AG10803 (cell line): ENCODE measurements at regions not wholly inside any gene's neighbourhood (a gene's known extent, or its start where the extent isn't known, plus 50 kb on each side); places are given as distances from the start of the nearest gene placed in this dataset.

Experiments used
- DNase-seq: peaks from one replicate; pipeline ENCODE4 v3.0.0; 2010; ENCODE audit warnings: low read depth
- H3K4me3 ChIP-seq: 2 replicates; pipeline ENCODE4 v1.5.1; 2011; ENCODE audit warnings: mild to moderate bottlenecking, low read length, control low read depth
- TF ChIP-seq, protein P1 (sequence below): conservative IDR thresholded peaks from 2 replicates; pipeline ENCODE4 v1.5.1; 2011; ENCODE audit warnings: mild to moderate bottlenecking, low read length, control low read depth, inconsistent platforms

DNA sequence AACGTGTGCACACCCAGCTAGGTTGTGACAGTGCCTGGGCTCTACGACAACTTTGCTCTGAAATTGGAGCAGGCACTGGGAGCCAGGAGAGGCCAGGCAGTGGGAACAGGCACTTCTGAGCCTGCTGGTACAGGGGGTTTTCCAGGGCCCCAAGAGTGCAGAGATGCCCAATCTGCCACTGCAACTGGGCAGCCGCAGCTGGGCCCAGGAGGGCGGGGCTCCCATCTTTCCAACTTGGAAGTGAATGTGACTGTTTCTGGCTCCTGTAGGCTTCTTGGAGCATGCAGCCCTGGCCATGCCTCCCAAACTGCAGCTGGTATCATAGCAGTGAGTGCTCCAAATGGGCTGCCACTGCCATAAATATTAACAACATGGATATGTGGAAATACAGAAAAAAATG lies 465.1 kb upstream of the PABPC4L start:
- DNase-seq = no peak
- H3K4me3 ChIP-seq = no peak overlapping the region
- TF ChIP-seq, protein P1, sequence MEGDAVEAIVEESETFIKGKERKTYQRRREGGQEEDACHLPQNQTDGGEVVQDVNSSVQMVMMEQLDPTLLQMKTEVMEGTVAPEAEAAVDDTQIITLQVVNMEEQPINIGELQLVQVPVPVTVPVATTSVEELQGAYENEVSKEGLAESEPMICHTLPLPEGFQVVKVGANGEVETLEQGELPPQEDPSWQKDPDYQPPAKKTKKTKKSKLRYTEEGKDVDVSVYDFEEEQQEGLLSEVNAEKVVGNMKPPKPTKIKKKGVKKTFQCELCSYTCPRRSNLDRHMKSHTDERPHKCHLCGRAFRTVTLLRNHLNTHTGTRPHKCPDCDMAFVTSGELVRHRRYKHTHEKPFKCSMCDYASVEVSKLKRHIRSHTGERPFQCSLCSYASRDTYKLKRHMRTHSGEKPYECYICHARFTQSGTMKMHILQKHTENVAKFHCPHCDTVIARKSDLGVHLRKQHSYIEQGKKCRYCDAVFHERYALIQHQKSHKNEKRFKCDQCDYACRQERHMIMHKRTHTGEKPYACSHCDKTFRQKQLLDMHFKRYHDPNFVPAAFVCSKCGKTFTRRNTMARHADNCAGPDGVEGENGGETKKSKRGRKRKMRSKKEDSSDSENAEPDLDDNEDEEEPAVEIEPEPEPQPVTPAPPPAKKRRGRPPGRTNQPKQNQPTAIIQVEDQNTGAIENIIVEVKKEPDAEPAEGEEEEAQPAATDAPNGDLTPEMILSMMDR = no peak

DNA sequence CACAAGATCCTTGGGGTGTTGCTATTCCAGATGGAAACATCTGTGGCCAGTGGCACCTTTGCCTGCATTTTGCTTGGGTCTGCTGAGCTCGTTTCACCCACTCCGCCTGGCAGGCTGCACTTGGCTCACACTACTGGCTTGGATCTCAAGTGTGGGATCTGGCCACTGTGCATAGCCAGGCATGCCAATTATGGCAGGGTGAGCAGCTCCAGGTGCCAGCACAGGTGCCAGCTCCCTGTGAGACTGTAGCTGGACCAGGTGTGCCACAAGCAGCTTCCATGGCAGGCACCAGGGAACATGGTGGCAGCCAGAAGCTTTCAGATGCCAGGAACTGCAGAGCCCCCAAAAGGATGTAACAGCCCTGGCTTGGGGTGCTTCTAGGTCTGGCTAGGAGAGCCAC lies 463.8 kb upstream of the PABPC4L start:
- H3K4me3 ChIP-seq = no peak overlapping the region
- DNase-seq = no peak
- TF ChIP-seq, protein P1 = no peak

DNA sequence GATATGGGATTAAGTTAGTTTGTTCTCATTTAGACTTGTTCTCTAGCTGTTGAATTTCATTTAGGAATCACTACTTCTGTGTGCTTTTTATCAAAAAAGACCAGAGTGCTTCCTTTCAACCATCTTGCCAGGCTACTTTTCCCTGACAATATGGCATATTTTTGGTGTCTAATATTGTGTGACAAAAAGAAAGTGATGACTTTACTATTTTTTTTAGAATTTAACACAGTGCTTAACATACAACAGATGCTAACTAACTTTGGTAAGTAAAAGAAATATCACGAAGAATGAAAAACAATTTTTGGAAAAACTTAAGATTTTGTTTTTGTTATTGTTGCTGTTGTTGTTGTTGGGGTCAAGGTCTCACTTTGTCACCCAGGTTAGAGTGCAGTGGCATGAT lies 462.2 kb upstream of the PABPC4L start:
- H3K4me3 ChIP-seq = no peak overlapping the region
- TF ChIP-seq, protein P1 = no peak
- no peak for DNase-seq

DNA sequence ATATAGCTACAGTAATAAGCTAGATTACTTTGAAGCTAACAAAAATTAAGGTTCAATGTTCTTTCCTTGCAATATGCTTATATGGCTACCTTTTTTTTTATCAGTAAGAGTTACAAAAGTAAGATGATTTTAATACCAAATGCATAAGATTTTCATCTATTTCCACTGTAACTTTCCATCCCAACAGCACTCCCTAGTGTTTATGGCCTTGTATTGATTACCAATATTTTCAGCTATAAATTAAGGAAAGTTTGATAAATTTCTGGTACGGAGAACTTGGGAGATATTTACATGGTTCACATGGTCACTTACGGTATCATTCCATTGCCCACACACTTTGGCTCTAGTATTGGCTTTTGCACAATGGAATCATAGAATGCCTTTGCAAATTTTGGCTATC lies 448.9 kb upstream of the PABPC4L start:
- TF ChIP-seq, protein P1 = no peak
- no peak overlapping the region for H3K4me3 ChIP-seq
- DNase-seq = no peak

DNA sequence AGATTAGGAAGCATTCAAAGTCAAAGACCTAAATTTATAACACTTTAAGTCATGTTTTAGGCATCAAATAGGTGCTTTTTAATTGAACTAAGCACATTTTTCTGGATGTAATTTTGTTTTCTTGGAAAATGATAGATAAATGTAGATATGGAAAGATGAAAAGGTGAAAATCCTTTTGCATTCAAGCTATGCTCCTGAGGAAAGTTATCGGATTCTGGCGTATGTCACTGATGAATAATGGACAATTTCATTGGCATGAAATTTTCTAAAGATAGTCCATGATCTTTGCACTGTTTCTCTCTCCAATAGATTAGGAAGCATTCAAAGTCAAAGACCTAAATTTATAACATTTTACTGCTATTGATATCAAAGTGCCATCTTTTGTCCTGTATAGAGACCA lies 444.2 kb upstream of the PABPC4L start:
- no peak for DNase-seq
- H3K4me3 ChIP-seq = no peak overlapping the region
- TF ChIP-seq, protein P1 = no peak

DNA sequence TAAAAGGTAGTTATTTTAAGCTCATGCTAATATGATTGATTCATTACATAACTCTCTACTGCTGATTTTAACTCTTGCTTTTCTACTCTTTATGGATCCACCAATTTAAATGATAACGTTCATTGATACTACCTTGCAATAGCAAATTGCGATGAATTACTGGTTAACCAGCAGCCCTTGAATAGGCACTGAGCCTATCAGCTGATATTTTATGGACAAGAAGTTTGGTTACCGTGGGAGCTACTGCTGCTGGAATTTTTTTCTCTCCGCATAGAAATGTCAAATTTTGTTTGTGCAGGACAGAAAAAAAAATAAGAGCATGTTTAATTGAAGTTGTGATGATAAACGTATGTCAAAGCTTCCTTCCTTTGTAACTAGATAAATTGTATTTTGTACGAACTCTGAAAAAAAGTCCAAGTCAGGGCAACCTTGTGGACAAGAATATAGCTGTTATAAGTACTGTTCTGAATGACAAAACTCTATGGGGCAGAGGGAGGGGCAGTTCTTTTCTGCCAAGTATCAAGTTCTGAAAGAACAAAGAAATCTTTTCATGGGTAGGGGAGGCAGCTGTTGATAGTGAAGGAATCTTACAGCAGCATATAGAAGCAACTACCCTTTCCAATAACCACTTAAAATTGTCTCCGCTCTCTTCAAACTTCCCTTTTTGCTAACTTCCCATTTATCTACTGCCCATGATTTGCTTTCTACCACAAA lies 434.9 kb upstream of the PABPC4L start:
- H3K4me3 ChIP-seq = no peak overlapping the region
- DNase-seq = no peak
- TF ChIP-seq, protein P1 = no peak

DNA sequence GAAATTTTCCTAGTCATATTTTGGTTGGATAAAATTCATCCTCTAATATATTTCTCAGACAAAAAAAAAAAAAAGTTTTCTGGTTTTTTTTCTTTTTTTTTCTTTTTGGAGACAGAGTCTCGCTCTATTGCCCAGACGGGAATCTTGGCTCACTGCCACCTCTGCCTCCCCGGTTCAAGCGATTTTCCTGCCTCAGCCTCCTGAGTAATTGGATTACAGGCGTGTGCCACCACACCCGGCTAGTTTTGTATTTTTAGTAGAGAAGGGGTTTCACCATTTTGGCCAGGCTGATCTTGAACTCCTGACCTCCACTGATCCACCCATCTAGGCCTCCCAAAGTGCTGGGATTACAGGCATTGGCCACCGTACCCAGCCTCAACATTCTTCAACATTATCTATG lies 432.7 kb upstream of the PABPC4L start:
- TF ChIP-seq, protein P1 = no peak
- no peak overlapping the region for H3K4me3 ChIP-seq
- DNase-seq = no peak
